HepG2 (cell line): ENCODE measurements at regions not wholly inside any gene's neighbourhood (a gene's known extent, or its start where the extent isn't known, plus 50 kb on each side); places are given as distances from the start of the nearest gene placed in this dataset.

Source experiments
- BATF2 ChIP-seq: sonication (generic); formaldehyde crosslinking; IDR thresholded peaks from 2 replicates; pipeline ENCODE4 v1.8.0; 2022; ENCODE audit warnings: mild to moderate bottlenecking, missing genetic modification reagents, moderate library complexity
- CREB3 ChIP-seq: sonication (generic); formaldehyde crosslinking; IDR thresholded peaks from 2 replicates; pipeline ENCODE4 v1.5.0; 2020; ENCODE audit warnings: missing genetic modification reagents
- HDAC1 ChIP-seq: sonication (generic); formaldehyde crosslinking; IDR thresholded peaks from 2 replicates; pipeline ENCODE4 v1.5.1; 2020; ENCODE audit warnings: mild to moderate bottlenecking, missing genetic modification reagents
- MLXIP ChIP-seq: sonication (generic); formaldehyde crosslinking; IDR thresholded peaks from 2 replicates; pipeline ENCODE4 v1.9.0; 2021; ENCODE audit warnings: missing genetic modification reagents, borderline replicate concordance
- PAXIP1 ChIP-seq: sonication (generic); formaldehyde crosslinking; conservative IDR thresholded peaks from 2 replicates; pipeline ENCODE4 v1.4.0; 2020; ENCODE audit warnings: mild to moderate bottlenecking, missing genetic modification reagents, moderate library complexity
- SETDB1 ChIP-seq: sonication (generic); formaldehyde crosslinking; IDR thresholded peaks from 2 replicates; pipeline ENCODE4 v1.5.1; 2020; ENCODE audit warnings: missing genetic modification reagents, mild to moderate bottlenecking, borderline replicate concordance
- ZBTB3 ChIP-seq: sonication (generic); formaldehyde crosslinking; IDR thresholded peaks from 2 replicates; pipeline ENCODE4 v1.4.0; 2020; ENCODE audit warnings: low read depth, mild to moderate bottlenecking, moderate library complexity, missing genetic modification reagents, borderline replicate concordance
- ZFYVE20 ChIP-seq: sonication (generic); formaldehyde crosslinking; IDR thresholded peaks from 2 replicates; pipeline ENCODE4 v1.8.0; 2023; ENCODE audit warnings: low read depth, mild to moderate bottlenecking, moderate library complexity, missing genetic modification reagents, borderline replicate concordance
- ZNF629 ChIP-seq: sonication (generic); formaldehyde crosslinking; conservative IDR thresholded peaks from 2 replicates; pipeline ENCODE4 v1.5.0; 2020; ENCODE audit warnings: missing genetic modification reagents

- TF ChIP-seq BATF2 = no peak
- TF ChIP-seq ZBTB3 (CRISPR knock-in tag) = no peak
- TF ChIP-seq ZFYVE20 (CRISPR knock-in tag) = no peak
- no peak for TF ChIP-seq ZNF629
- TF ChIP-seq CREB3 = no peak
- TF ChIP-seq SETDB1 = no peak
- TF ChIP-seq MLXIP (CRISPR knock-in tag) = no peak
- TF ChIP-seq PAXIP1 = no peak
- TF ChIP-seq HDAC1 (CRISPR knock-in tag) = no peak
These were observed 445.3 kb downstream of the ADRA2A start (continued) for GRCh38 chr10:111522141-111522540.
